ENCODE measurements at regions not wholly inside any gene's neighbourhood (a gene's known extent, or its start where the extent isn't known, plus 50 kb on each side); places are given as distances from the start of the nearest gene placed in this dataset.

- Mint-ChIP-seq H3K4me3 (no peak overlapping the region), H3K27me3 (no peaks in the 10 kb centered on the region), H3K4me1 (peaks cover 11 to 25% (median 16%) of the 10 kb centered on the region in 3 donors), H3K9me3 (no peaks in the 10 kb centered on the region), H3K36me3 (no peaks in the 10 kb centered on the region), H3K27ac (no peak overlapping the region)
- 95% methylated on average over 6 of the region's 9 CpGs for WGBS (ENCODE audit: insufficient coverage)
- no peak for ATAC-seq (replicated peaks in 1 of 4)
- Histone ChIP-seq H3K36me3 (ENCODE audit: control insufficient read depth in 2 of 2, extremely low read depth in 1 of 2, insufficient read depth in 1 of 2, low read length in 1 of 2) (no peaks in the 10 kb centered on the region), H3K27me3 (replicated peaks in 1 of 2; ENCODE audit: control insufficient read depth in 2 of 2, extremely low read depth in 1 of 2, insufficient read depth in 2 of 2, low read length in 1 of 2) (no peaks in the 10 kb centered on the region), H3K27ac (ENCODE audit: low read length) (no peak overlapping the region), H3K4me1 (ENCODE audit: control insufficient read depth in 1 of 2, extremely low read depth in 1 of 2, insufficient read depth in 2 of 2, low read length in 2 of 2) (peaks cover 7 to 11% of the 10 kb centered on the region in 2 experiments), H3K9me3 (no peaks in the 10 kb centered on the region), H3K4me3 (ENCODE audit: control insufficient read depth in 1 of 2, extremely low read depth in 1 of 2, low read length in 1 of 2) (no peak overlapping the region)
- CTCF ChIA-PET: no interaction called here
- no peak for DNase-seq
- POLR2A ChIA-PET: no interaction called here
Observed at GRCh38 chr16:79297296-79297695, 303.2 kb downstream of the MAF start.

DNA sequence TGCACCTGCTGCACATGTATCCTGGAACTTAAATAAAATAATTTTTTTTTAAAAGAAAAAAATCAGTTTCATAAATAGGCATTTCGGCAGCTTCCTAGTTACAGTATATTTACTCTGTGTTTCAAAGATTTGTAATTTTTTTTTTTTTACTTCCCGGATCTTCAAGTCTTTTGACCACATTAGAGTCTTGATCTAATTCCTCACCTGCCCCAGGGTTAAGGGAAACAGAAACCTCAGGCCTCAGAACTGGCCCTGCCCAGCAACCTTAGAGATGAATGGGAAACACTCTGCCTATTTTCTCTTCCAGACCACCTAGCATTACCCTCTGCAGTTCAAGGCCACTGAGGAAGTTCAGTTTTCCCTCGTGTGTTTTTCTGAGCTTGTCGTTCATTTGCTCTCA lies 304.0 kb downstream of the MAF start:
- Histone ChIP-seq H3K4me3 (ENCODE audit: control insufficient read depth in 1 of 2, extremely low read depth in 1 of 2, low read length in 1 of 2) (no peak overlapping the region), H3K9me3 (no peaks in the 10 kb centered on the region), H3K36me3 (ENCODE audit: control insufficient read depth in 2 of 2, extremely low read depth in 1 of 2, insufficient read depth in 1 of 2, low read length in 1 of 2) (no peaks in the 10 kb centered on the region), H3K4me1 (ENCODE audit: control insufficient read depth in 1 of 2, extremely low read depth in 1 of 2, insufficient read depth in 2 of 2, low read length in 2 of 2) (peaks cover 7 to 11% of the 10 kb centered on the region in 2 experiments), H3K27ac (ENCODE audit: low read length) (no peak overlapping the region), H3K27me3 (replicated peaks in 1 of 2; ENCODE audit: control insufficient read depth in 2 of 2, extremely low read depth in 1 of 2, insufficient read depth in 2 of 2, low read length in 1 of 2) (no peaks in the 10 kb centered on the region)
- DNase-seq: peak in 1 of 35 experiments; percentile 34
- Mint-ChIP-seq H3K9me3 (no peaks in the 10 kb centered on the region), H3K4me3 (peak overlapping the region in 1 of 3 donors; percentile 36), H3K4me1 (peaks cover 11 to 25% (median 16%) of the 10 kb centered on the region in 3 donors), H3K27ac (peak overlapping the region in 1 of 2 donors; percentile 48), H3K27me3 (peaks cover 0 to 5% of the 10 kb centered on the region in 2 donors), H3K36me3 (no peaks in the 10 kb centered on the region)
- CTCF ChIA-PET: interaction anchor here (0.7 kb wide), 2 partner anchors 26 to 368 kb away, joined by 3 read pairs; no protein-coding TSS in a partner anchor
- peak in 1 of 4 experiments; percentile 77 for ATAC-seq (replicated peaks in 1 of 4)
- POLR2A ChIA-PET: interaction anchor here in 1 of 2 donors (0.5 kb wide), 1 partner anchor 9 kb away, joined by 3 read pairs; no protein-coding TSS in a partner anchor
- 66% methylated on average over 2 of the region's 4 CpGs for WGBS (ENCODE audit: insufficient coverage)

- H3K27me3 ChIP-seq (replicated peaks in 1 of 2; ENCODE audit: control insufficient read depth in 2 of 2, extremely low read depth in 1 of 2, insufficient read depth in 2 of 2, low read length in 1 of 2): no peaks in the 10 kb centered on the region
- H3K9me3 ChIP-seq: no peaks in the 10 kb centered on the region
- DNase-seq (no peak), ATAC-seq (replicated peaks in 1 of 4) (no peak)
- CTCF ChIA-PET: interaction anchor here (0.7 kb wide), 2 partner anchors 26 to 367 kb away, joined by 3 read pairs; no protein-coding TSS in a partner anchor
- peaks cover 0 to 9% of the 10 kb centered on the region in 2 donors for H3K27me3 Mint-ChIP-seq
- no peaks in the 10 kb centered on the region for H3K36me3 ChIP-seq (ENCODE audit: control insufficient read depth in 2 of 2, extremely low read depth in 1 of 2, insufficient read depth in 1 of 2, low read length in 1 of 2)
- H3K9me3 Mint-ChIP-seq: no peaks in the 10 kb centered on the region
- H3K27ac ChIP-seq (ENCODE audit: low read length): no peak overlapping the region
- POLR2A ChIA-PET: interaction anchor here in 1 of 2 donors (0.5 kb wide), 1 partner anchor 8 kb away, joined by 3 read pairs; no protein-coding TSS in a partner anchor
- WGBS (ENCODE audit: insufficient coverage): 100% methylated on average over 3 of the region's 5 CpGs
- peak overlapping the region in 1 of 3 donors; percentile 36 for H3K4me3 Mint-ChIP-seq
- no peaks in the 10 kb centered on the region for H3K36me3 Mint-ChIP-seq
- H3K4me1 ChIP-seq (ENCODE audit: control insufficient read depth in 1 of 2, extremely low read depth in 1 of 2, insufficient read depth in 2 of 2, low read length in 2 of 2): peaks cover 7 to 11% of the 10 kb centered on the region in 2 experiments
- H3K4me1 Mint-ChIP-seq: peaks cover 11 to 25% (median 16%) of the 10 kb centered on the region in 3 donors
- H3K27ac Mint-ChIP-seq: no peak overlapping the region
- no peak overlapping the region for H3K4me3 ChIP-seq (ENCODE audit: control insufficient read depth in 1 of 2, extremely low read depth in 1 of 2, low read length in 1 of 2)
Observed at GRCh38 chr16:79295746-79296145, 304.8 kb downstream of the MAF start.

DNA sequence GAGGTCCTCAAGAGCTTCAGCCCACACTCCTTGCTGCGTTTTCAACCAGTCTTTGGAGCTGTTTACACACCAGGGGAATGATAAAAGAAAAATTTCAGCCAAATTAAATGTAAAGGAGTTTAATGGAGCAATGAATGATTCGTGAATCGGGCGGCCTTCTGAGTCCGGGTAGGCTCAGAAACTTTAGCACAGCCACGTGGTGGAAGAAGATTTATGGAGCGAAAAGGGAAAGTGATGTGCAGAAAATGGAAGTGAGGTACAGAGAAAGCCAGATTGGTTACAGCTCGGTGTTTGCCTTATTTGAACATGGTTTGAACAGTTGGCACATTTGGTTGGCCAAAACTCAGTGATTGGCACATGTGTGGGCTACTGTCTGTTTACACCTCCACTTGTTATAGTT lies 305.4 kb downstream of the MAF start:
- Histone ChIP-seq H3K27ac (ENCODE audit: low read length) (no peak overlapping the region), H3K9me3 (no peaks in the 10 kb centered on the region), H3K4me1 (ENCODE audit: control insufficient read depth in 1 of 2, extremely low read depth in 1 of 2, insufficient read depth in 2 of 2, low read length in 2 of 2) (peaks cover 7 to 11% of the 10 kb centered on the region in 2 experiments), H3K27me3 (replicated peaks in 1 of 2; ENCODE audit: control insufficient read depth in 2 of 2, extremely low read depth in 1 of 2, insufficient read depth in 2 of 2, low read length in 1 of 2) (no peaks in the 10 kb centered on the region), H3K36me3 (ENCODE audit: control insufficient read depth in 2 of 2, extremely low read depth in 1 of 2, insufficient read depth in 1 of 2, low read length in 1 of 2) (no peaks in the 10 kb centered on the region), H3K4me3 (ENCODE audit: control insufficient read depth in 1 of 2, extremely low read depth in 1 of 2, low read length in 1 of 2) (no peak overlapping the region)
- DNase-seq (no peak), ATAC-seq (replicated peaks in 1 of 4) (no peak)
- Mint-ChIP-seq H3K4me1 (peaks cover 11 to 25% (median 16%) of the 10 kb centered on the region in 3 donors), H3K9me3 (no peaks in the 10 kb centered on the region), H3K4me3 (no peak overlapping the region), H3K27ac (no peak overlapping the region), H3K27me3 (peaks cover 0 to 9% of the 10 kb centered on the region in 2 donors), H3K36me3 (no peaks in the 10 kb centered on the region)
- ChIA-PET POLR2A (no interaction called here), CTCF (interaction anchor here in 1 of 2 donors (0.8 kb wide), 1 partner anchor 19 kb away, joined by 3 read pairs; no protein-coding TSS in a partner anchor)
- WGBS (ENCODE audit: insufficient coverage): 85% methylated on average over 6 of the region's 8 CpGs

DNA sequence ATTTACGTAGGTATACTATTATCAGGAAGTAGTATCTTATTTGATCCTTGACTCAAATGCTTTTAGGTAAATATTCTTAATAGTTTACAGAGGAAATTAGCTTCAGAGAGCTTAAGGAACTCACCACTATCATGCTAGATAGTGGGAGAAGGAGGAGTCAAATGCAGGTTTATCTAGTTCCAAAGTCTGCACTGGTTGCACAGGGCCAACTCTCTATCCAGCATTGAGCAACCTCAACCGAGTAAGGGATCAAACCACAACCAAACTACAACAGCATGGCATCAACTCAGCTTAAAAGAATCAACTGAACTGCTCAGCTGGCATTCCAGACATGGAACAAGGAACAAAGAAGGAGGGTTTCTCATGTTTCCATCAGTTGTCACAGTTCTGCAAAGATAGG lies 306.0 kb downstream of the MAF start:
- H3K36me3 Mint-ChIP-seq: no peaks in the 10 kb centered on the region
- Histone ChIP-seq H3K4me3 (ENCODE audit: control insufficient read depth in 1 of 2, extremely low read depth in 1 of 2, low read length in 1 of 2) (no peak overlapping the region), H3K4me1 (ENCODE audit: control insufficient read depth in 1 of 2, extremely low read depth in 1 of 2, insufficient read depth in 2 of 2, low read length in 2 of 2) (peaks cover 7 to 11% of the 10 kb centered on the region in 2 experiments), H3K9me3 (no peaks in the 10 kb centered on the region), H3K36me3 (ENCODE audit: control insufficient read depth in 2 of 2, extremely low read depth in 1 of 2, insufficient read depth in 1 of 2, low read length in 1 of 2) (no peaks in the 10 kb centered on the region), H3K27me3 (replicated peaks in 1 of 2; ENCODE audit: control insufficient read depth in 2 of 2, extremely low read depth in 1 of 2, insufficient read depth in 2 of 2, low read length in 1 of 2) (no peaks in the 10 kb centered on the region), H3K27ac (ENCODE audit: low read length) (no peak overlapping the region)
- H3K27me3 Mint-ChIP-seq: peaks cover 0 to 9% of the 10 kb centered on the region in 2 donors
- peaks cover 11 to 25% (median 16%) of the 10 kb centered on the region in 3 donors for H3K4me1 Mint-ChIP-seq
- no peak overlapping the region for H3K4me3 Mint-ChIP-seq
- no peak for ATAC-seq (replicated peaks in 1 of 4)
- 100% methylated on average over 1 of the region's 2 CpGs for WGBS (ENCODE audit: insufficient coverage)
- no peak overlapping the region for H3K27ac Mint-ChIP-seq
- ChIA-PET POLR2A (no interaction called here), CTCF (interaction anchor here (0.6 to 0.8 kb wide), 2 partner anchors 18 to 1620 kb away, joined by 3 to 4 read pairs; no protein-coding TSS in a partner anchor)
- no peaks in the 10 kb centered on the region for H3K9me3 Mint-ChIP-seq
- no peak for DNase-seq

GRCh38 chr16:79293836-79294460 lies 306.6 kb downstream of the MAF start:
- H3K36me3 ChIP-seq (ENCODE audit: control insufficient read depth in 2 of 2, extremely low read depth in 1 of 2, insufficient read depth in 1 of 2, low read length in 1 of 2): no peaks in the 10 kb centered on the region
- WGBS (ENCODE audit: insufficient coverage): 93% methylated on average over 3 of the region's 4 CpGs
- no peak overlapping the region for H3K27ac Mint-ChIP-seq
- H3K27me3 ChIP-seq (replicated peaks in 1 of 2; ENCODE audit: control insufficient read depth in 2 of 2, extremely low read depth in 1 of 2, insufficient read depth in 2 of 2, low read length in 1 of 2): no peaks in the 10 kb centered on the region
- H3K4me3 Mint-ChIP-seq: no peak overlapping the region
- H3K4me1 ChIP-seq (ENCODE audit: control insufficient read depth in 1 of 2, extremely low read depth in 1 of 2, insufficient read depth in 2 of 2, low read length in 2 of 2): peaks cover 7 to 11% of the 10 kb centered on the region in 2 experiments
- no peaks in the 10 kb centered on the region for H3K9me3 Mint-ChIP-seq
- no peak for DNase-seq
- H3K4me3 ChIP-seq (ENCODE audit: control insufficient read depth in 1 of 2, extremely low read depth in 1 of 2, low read length in 1 of 2): no peak overlapping the region
- peaks cover 11 to 25% (median 22%) of the 10 kb centered on the region in 3 donors for H3K4me1 Mint-ChIP-seq
- H3K9me3 ChIP-seq: no peaks in the 10 kb centered on the region
- ChIA-PET CTCF (interaction anchor here in 1 of 2 donors (0.6 kb wide), 1 partner anchor 1620 kb away, joined by 4 read pairs; no protein-coding TSS in a partner anchor), POLR2A (interaction anchor here in 1 of 2 donors (0.7 kb wide), 1 partner anchor 1085 kb away, joined by 3 read pairs; no protein-coding TSS in a partner anchor)
- H3K27ac ChIP-seq (ENCODE audit: low read length): no peak overlapping the region
- no peak for ATAC-seq (replicated peaks in 1 of 4)
- no peaks in the 10 kb centered on the region for H3K36me3 Mint-ChIP-seq
- H3K27me3 Mint-ChIP-seq: peaks cover 0 to 15% of the 10 kb centered on the region in 2 donors
